GM21786 (cell line): ENCODE measurements at regions not wholly inside any gene's neighbourhood (a gene's known extent, or its start where the extent isn't known, plus 50 kb on each side); places are given as distances from the start of the nearest gene placed in this dataset.
A peak's percentile ranks its signal among the peaks of the same experiment; 100 is the strongest.

Experiments used
- ATAC-seq: cut with Tn5 transposase; IDR thresholded peaks from one replicate; pipeline ENCODE4 v1.9.1; 2021; ENCODE audit not compliant: unreplicated experiment

GRCh38 chr7:32347244-32347828 lies 142.8 kb downstream of the LSM5 start:
- no peak for ATAC-seq

- no peak for ATAC-seq
Observed at GRCh38 chr7:32346253-32346652, 143.9 kb downstream of the LSM5 start.

- ATAC-seq: no peak
Observed at GRCh38 chr7:32336726-32337125, 153.5 kb downstream of the LSM5 start.

- ATAC-seq: no peak
Observed at GRCh38 chr7:32335107-32335506, 155.1 kb downstream of the LSM5 start.

- no peak for ATAC-seq
Observed at GRCh38 chr7:32330602-32331001, 159.6 kb downstream of the LSM5 start.

GRCh38 chr7:32326078-32326477 lies 164.1 kb downstream of the LSM5 start:
- no peak for ATAC-seq

- no peak for ATAC-seq
Observed at GRCh38 chr7:32323712-32324111, 166.5 kb downstream of the LSM5 start.

GRCh38 chr7:32319012-32319382 lies 171.2 kb downstream of the LSM5 start:
- ATAC-seq: no peak

- no peak for ATAC-seq
Observed at GRCh38 chr7:32318300-32319011, 171.7 kb downstream of the LSM5 start.

- ATAC-seq: no peak
Observed at GRCh38 chr7:32316839-32317238, 173.3 kb downstream of the LSM5 start.

GRCh38 chr7:32314761-32315160 lies 175.4 kb downstream of the LSM5 start:
- ATAC-seq: no peak

GRCh38 chr7:32301427-32301826 lies 188.8 kb downstream of the LSM5 start:
- ATAC-seq: no peak

- no peak for ATAC-seq
Observed at GRCh38 chr7:32299133-32299702, 191.0 kb downstream of the LSM5 start.

GRCh38 chr7:32298408-32299132 lies 191.6 kb downstream of the LSM5 start:
- ATAC-seq: no peak

- ATAC-seq: no peak
Observed at GRCh38 chr7:32293833-32294232, 196.3 kb downstream of the LSM5 start.

- no peak for ATAC-seq
Observed at GRCh38 chr7:32289651-32290414, 200.3 kb downstream of the LSM5 start.

GRCh38 chr7:32285698-32286097 lies 204.5 kb downstream of the LSM5 start:
- ATAC-seq: no peak

- no peak for ATAC-seq
Observed at GRCh38 chr7:32283546-32283945, 206.6 kb downstream of the LSM5 start.

- no peak for ATAC-seq
Observed at GRCh38 chr7:32279500-32279899, 209.3 kb upstream of the PDE1C start.

GRCh38 chr7:32275216-32276009 lies 205.2 kb upstream of the PDE1C start:
- ATAC-seq: peak; percentile 59
